ENCODE measurements at regions not wholly inside any gene's neighbourhood (a gene's known extent, or its start where the extent isn't known, plus 50 kb on each side); places are given as distances from the start of the nearest gene placed in this dataset.

- no peak for TF ChIP-seq POLR2A (IDR thresholded peaks at IDR 0.05; ENCODE audit: low read depth)
- no peak for TF ChIP-seq EP300 (IDR thresholded peaks at IDR 0.05)
These were observed 147.5 kb upstream of the TSHZ2 start for GRCh38 chr20:52824494-52825216.

Data from esophagus muscularis mucosa (tissue), 2 donors.